ENCODE measurements at regions not wholly inside any gene's neighbourhood (a gene's known extent, or its start where the extent isn't known, plus 50 kb on each side); places are given as distances from the start of the nearest gene placed in this dataset.

- Histone ChIP-seq H3K27me3 (replicated peaks; ENCODE audit: insufficient read depth) (no peaks in the 10 kb centered on the region), H3K4me3 (no peak overlapping the region), H3K36me3 (no peaks in the 10 kb centered on the region), H3K9me3 (no peaks in the 10 kb centered on the region), H3K27ac (no peak overlapping the region), H3K4me1 (replicated peaks) (no peaks in the 10 kb centered on the region)
- intact Hi-C loops (cut with DNase I): no loop called here
- DNase-seq (ENCODE audit: low spot score): no peak
- TF ChIP-seq POLR2A (IDR thresholded peaks at IDR 0.05) (no peak), POLR2AphosphoS5 (IDR thresholded peaks at IDR 0.05) (no peak), CTCF (IDR thresholded peaks at IDR 0.05) (no peak)
- WGBS: 82% methylated on average over 3 of the region's 3 CpGs
Measured at GRCh38 chr6:15752820-15753219, 90.0 kb upstream of the DTNBP1 start.

- no peak for DNase-seq (ENCODE audit: low spot score)
- whole genome bisulfite sequencing: 72% methylated on average over 3 of the region's 3 CpGs
- Histone ChIP-seq H3K27ac (no peak overlapping the region), H3K9me3 (no peaks in the 10 kb centered on the region), H3K27me3 (replicated peaks; ENCODE audit: insufficient read depth) (no peaks in the 10 kb centered on the region), H3K4me3 (no peak overlapping the region), H3K36me3 (no peaks in the 10 kb centered on the region), H3K4me1 (replicated peaks) (no peaks in the 10 kb centered on the region)
- TF ChIP-seq POLR2A (IDR thresholded peaks at IDR 0.05) (no peak), CTCF (IDR thresholded peaks at IDR 0.05) (no peak), POLR2AphosphoS5 (IDR thresholded peaks at IDR 0.05) (no peak)
- intact Hi-C loops (cut with DNase I): no loop called here
Measured at GRCh38 chr6:15751721-15752350, 89.0 kb upstream of the DTNBP1 start.

- DNase-seq (ENCODE audit: low spot score): no peak
- TF ChIP-seq CTCF (IDR thresholded peaks at IDR 0.05): no peak
- no peak for TF ChIP-seq POLR2A (IDR thresholded peaks at IDR 0.05)
- TF ChIP-seq POLR2AphosphoS5 (IDR thresholded peaks at IDR 0.05): no peak
- Histone ChIP-seq H3K4me3 (no peak overlapping the region), H3K9me3 (no peaks in the 10 kb centered on the region), H3K27me3 (replicated peaks; ENCODE audit: insufficient read depth) (no peaks in the 10 kb centered on the region), H3K27ac (no peak overlapping the region), H3K36me3 (no peaks in the 10 kb centered on the region), H3K4me1 (replicated peaks) (no peaks in the 10 kb centered on the region)
- 92% methylated on average over 4 of the region's 4 CpGs for WGBS
- intact Hi-C loops (cut with DNase I): no loop called here
Measured at GRCh38 chr6:15748341-15748740, 85.5 kb upstream of the DTNBP1 start.

- no peaks in the 10 kb centered on the region for H3K36me3 ChIP-seq
- no peak for TF ChIP-seq POLR2A (IDR thresholded peaks at IDR 0.05)
- TF ChIP-seq CTCF (IDR thresholded peaks at IDR 0.05): no peak
- no peak for TF ChIP-seq POLR2AphosphoS5 (IDR thresholded peaks at IDR 0.05)
- WGBS: 60% methylated on average over 2 of the region's 2 CpGs
- DNase-seq (ENCODE audit: low spot score): no peak
- H3K4me3 ChIP-seq: no peak overlapping the region
- intact Hi-C loops (cut with DNase I): no loop called here
- no peaks in the 10 kb centered on the region for H3K27me3 ChIP-seq (replicated peaks; ENCODE audit: insufficient read depth)
- H3K9me3 ChIP-seq: no peaks in the 10 kb centered on the region
- no peaks in the 10 kb centered on the region for H3K4me1 ChIP-seq (replicated peaks)
- H3K27ac ChIP-seq: no peak overlapping the region
Measured at GRCh38 chr6:15747354-15747883, 84.6 kb upstream of the DTNBP1 start.

GRCh38 chr6:15745781-15746180 is 83.0 kb upstream of the DTNBP1 start:
- no peak for TF ChIP-seq POLR2A (IDR thresholded peaks at IDR 0.05)
- no peak for DNase-seq (ENCODE audit: low spot score)
- 85% methylated on average over 3 of the region's 3 CpGs for WGBS

More at GRCh38 chr6:15745781-15746180, 83.0 kb upstream of the DTNBP1 start:
- Histone ChIP-seq H3K4me3 (no peak overlapping the region), H3K4me1 (replicated peaks) (no peaks in the 10 kb centered on the region), H3K27ac (no peak overlapping the region), H3K36me3 (no peaks in the 10 kb centered on the region), H3K9me3 (no peaks in the 10 kb centered on the region), H3K27me3 (replicated peaks; ENCODE audit: insufficient read depth) (no peaks in the 10 kb centered on the region)
- intact Hi-C loops (cut with DNase I): no loop called here

Measured in prostate gland (tissue), 2 donors.